ENCODE measurements at regions not wholly inside any gene's neighbourhood (a gene's known extent, or its start where the extent isn't known, plus 50 kb on each side); places are given as distances from the start of the nearest gene placed in this dataset.

GRCh38 chr2:225226441-225226840 lies 173.1 kb upstream of the NYAP2 start:
- DNase-seq (ENCODE audit: low spot score): no peak
- Histone ChIP-seq H3K36me3 (ENCODE audit: control insufficient read depth in 4 of 4, insufficient read depth in 3 of 4, low read depth in 1 of 4, low read length in 3 of 4) (no peaks in the 10 kb centered on the region), H3K27me3 (ENCODE audit: control insufficient read depth in 4 of 4, insufficient read depth in 4 of 4, low read length in 3 of 4) (no peaks in the 10 kb centered on the region), H3K4me3 (ENCODE audit: low read depth in 1 of 3, low read length in 3 of 3) (no peak overlapping the region), H3K9ac (ENCODE audit: low read depth in 1 of 2, low read length in 2 of 2) (no peak overlapping the region), H3K4me1 (ENCODE audit: control insufficient read depth in 4 of 4, insufficient read depth in 4 of 4, low read length in 3 of 4) (no peaks in the 10 kb centered on the region), H3K9me3 (ENCODE audit: control insufficient read depth in 4 of 4, low read length in 3 of 4) (no peaks in the 10 kb centered on the region), H3K27ac (ENCODE audit: low read depth in 1 of 2, low read length in 2 of 2) (no peak overlapping the region)
- no peak for TF ChIP-seq HNF4A (conservative IDR thresholded peaks at IDR 0.05)
- TF ChIP-seq REST (IDR thresholded peaks at IDR 0.05): no peak
- no peak for TF ChIP-seq MAX (IDR thresholded peaks at IDR 0.05)
- no peak for TF ChIP-seq FOXA1 (IDR thresholded peaks at IDR 0.05)
- TF ChIP-seq RXRA (IDR thresholded peaks at IDR 0.05): no peak
- TF ChIP-seq HNF4G (IDR thresholded peaks at IDR 0.05): no peak
- TF ChIP-seq GABPA (IDR thresholded peaks at IDR 0.05 in 1 of 2, conservative IDR thresholded peaks at IDR 0.05 in 1 of 2): no peak
- no peak for TF ChIP-seq NR2F2 (IDR thresholded peaks at IDR 0.05)
- no peak for TF ChIP-seq YY1 (IDR thresholded peaks at IDR 0.05)
- no peak for TF ChIP-seq SP1 (IDR thresholded peaks at IDR 0.05)
- 83% methylated on average over 4 of the region's 4 CpGs for WGBS

- TF ChIP-seq EGR1 (IDR thresholded peaks at IDR 0.05; ENCODE audit: low read depth in 2 of 2) (no peak), FOXA2 (IDR thresholded peaks at IDR 0.05) (no peak), SP1 (IDR thresholded peaks at IDR 0.05) (no peak), REST (IDR thresholded peaks at IDR 0.05) (no peak)
- TF ChIP-seq, protein P1, sequence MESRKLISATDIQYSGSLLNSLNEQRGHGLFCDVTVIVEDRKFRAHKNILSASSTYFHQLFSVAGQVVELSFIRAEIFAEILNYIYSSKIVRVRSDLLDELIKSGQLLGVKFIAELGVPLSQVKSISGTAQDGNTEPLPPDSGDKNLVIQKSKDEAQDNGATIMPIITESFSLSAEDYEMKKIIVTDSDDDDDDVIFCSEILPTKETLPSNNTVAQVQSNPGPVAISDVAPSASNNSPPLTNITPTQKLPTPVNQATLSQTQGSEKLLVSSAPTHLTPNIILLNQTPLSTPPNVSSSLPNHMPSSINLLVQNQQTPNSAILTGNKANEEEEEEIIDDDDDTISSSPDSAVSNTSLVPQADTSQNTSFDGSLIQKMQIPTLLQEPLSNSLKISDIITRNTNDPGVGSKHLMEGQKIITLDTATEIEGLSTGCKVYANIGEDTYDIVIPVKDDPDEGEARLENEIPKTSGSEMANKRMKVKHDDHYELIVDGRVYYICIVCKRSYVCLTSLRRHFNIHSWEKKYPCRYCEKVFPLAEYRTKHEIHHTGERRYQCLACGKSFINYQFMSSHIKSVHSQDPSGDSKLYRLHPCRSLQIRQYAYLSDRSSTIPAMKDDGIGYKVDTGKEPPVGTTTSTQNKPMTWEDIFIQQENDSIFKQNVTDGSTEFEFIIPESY (IDR thresholded peaks at IDR 0.05): no peak
- no peak for DNase-seq (ENCODE audit: low spot score)
- Histone ChIP-seq H3K27me3 (ENCODE audit: control insufficient read depth in 4 of 4, insufficient read depth in 4 of 4, low read length in 3 of 4) (no peaks in the 10 kb centered on the region), H3K27ac (ENCODE audit: low read depth in 1 of 2, low read length in 2 of 2) (no peak overlapping the region), H3K4me3 (ENCODE audit: low read depth in 1 of 3, low read length in 3 of 3) (no peak overlapping the region), H3K9ac (ENCODE audit: low read depth in 1 of 2, low read length in 2 of 2) (no peak overlapping the region), H3K9me3 (ENCODE audit: control insufficient read depth in 4 of 4, low read length in 3 of 4) (no peaks in the 10 kb centered on the region), H3K36me3 (ENCODE audit: control insufficient read depth in 4 of 4, insufficient read depth in 3 of 4, low read depth in 1 of 4, low read length in 3 of 4) (no peaks in the 10 kb centered on the region), H3K4me1 (ENCODE audit: control insufficient read depth in 4 of 4, insufficient read depth in 4 of 4, low read length in 3 of 4) (no peaks in the 10 kb centered on the region)
Measured at GRCh38 chr2:225223301-225223700, 176.2 kb upstream of the NYAP2 start.

Measured in liver (tissue), 7 donors.